Stimulated activated CD8-positive, alpha-beta memory T cell treated with anti-CD3 and anti-CD28 coated beads, Interleukin-7, amount 100 ng/mL, for 48 hours (primary cell): ENCODE measurements at regions not wholly inside any gene's neighbourhood (a gene's known extent, or its start where the extent isn't known, plus 50 kb on each side); places are given as distances from the start of the nearest gene placed in this dataset.

ENCODE experiments used
- DNase-seq, 2 donors: peaks; one replicate each; pipeline ENCODE4 v3.0.0-alpha.2; 2020; ENCODE audit warnings: low read depth in 1 of 2; ENCODE audit errors: extremely low read depth in 1 of 2

- DNase-seq, result no peak
Observed at GRCh38 chr11:91694331-91694730, 530.3 kb upstream of the FAT3 start.

- no peak for DNase-seq
Observed at GRCh38 chr11:91691872-91692271, 532.7 kb upstream of the FAT3 start.

GRCh38 chr11:91688672-91689071, 535.9 kb upstream of the FAT3 start:
- DNase-seq, result no peak

DNA sequence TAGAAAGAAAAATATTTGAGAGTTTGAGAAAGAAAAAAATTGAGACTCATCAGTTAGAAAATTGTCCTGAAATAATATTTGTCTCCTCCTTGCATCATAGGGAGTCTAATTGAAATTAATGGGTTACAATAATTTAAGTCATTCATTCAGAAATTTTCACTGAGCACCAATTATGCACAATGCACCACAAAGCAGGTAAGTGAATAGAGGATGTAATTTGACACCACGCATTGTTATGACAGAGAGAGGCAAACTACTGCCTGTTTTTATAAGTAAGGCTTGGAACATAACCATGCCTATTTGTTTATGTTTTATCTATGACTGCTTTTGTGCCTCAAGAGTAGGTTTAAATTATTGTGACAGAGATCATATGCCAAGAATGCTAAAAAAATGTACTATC, 537.9 kb upstream of the FAT3 start:
- DNase-seq, result no peak

DNA sequence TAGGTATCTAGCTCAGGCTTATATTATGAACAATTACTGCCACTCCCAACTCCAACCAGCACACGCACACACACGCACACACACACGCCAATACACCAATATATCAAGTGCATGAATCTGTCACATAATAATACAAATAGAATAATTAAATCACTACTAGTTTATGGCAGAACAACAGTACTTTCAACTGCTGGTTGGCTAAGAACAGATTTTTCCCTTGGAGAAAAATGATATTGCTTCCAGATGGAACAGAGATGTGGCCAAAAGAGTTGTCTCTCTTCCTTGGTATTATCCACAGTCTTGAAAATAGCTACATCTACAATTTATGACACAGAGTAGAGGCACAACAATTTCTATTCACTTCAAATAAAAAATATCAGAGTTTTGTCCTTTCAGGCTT, 538.3 kb upstream of the FAT3 start:
- DNase-seq, result no peak

DNA sequence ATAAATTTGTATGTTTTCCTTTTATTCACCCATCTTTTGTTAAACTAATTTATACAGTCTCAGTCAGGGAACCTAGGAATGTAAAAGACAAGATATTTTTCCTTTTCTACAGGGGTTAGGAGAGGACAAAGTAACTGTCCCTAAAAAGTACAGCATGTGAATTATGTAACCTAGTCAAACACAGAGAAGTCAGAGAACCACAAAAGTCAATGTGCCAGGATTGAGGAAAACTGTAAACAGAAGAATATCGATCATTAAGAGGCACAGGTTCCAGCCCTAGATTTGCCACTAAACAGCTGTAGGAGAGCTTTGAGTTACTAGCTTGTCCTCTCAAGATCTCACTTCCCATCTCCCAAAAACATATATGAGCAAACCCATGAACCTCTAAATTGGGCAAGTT, 550.9 kb upstream of the FAT3 start:
- DNase-seq, result no peak

- DNase-seq, result no peak
Observed at GRCh38 chr11:91664521-91664920, 560.1 kb upstream of the FAT3 start.

- DNase-seq, result no peak
Observed at GRCh38 chr11:91660036-91660435, 564.6 kb upstream of the FAT3 start.

- no peak for DNase-seq
Observed at GRCh38 chr11:91654686-91655085, 569.9 kb upstream of the FAT3 start.

GRCh38 chr11:91653079-91653754, 571.4 kb upstream of the FAT3 start:
- no peak for DNase-seq

- no peak for DNase-seq
Observed at GRCh38 chr11:91650802-91651201, 573.8 kb upstream of the FAT3 start.

DNA sequence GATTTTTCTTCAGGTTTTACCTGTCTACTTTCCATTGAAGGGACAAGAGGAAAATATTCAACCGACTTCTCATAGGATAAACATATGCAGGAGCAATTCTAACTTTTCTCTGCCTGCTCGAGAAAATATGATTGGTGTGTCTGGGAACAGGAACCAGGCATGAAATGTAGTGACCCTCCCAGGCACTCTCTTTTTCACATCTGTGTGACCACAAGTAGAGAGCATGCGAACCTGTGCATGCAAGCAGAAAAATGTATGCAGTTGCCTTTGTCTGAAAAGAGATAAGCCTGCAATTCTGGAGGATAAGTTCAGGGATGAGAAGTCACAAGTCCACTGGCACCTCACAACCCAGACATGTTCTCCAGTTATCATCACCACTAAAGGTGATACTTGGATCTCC, 583.5 kb upstream of the FAT3 start:
- no peak for DNase-seq

GRCh38 chr11:91639359-91639758, 585.3 kb upstream of the FAT3 start:
- no peak for DNase-seq

DNA sequence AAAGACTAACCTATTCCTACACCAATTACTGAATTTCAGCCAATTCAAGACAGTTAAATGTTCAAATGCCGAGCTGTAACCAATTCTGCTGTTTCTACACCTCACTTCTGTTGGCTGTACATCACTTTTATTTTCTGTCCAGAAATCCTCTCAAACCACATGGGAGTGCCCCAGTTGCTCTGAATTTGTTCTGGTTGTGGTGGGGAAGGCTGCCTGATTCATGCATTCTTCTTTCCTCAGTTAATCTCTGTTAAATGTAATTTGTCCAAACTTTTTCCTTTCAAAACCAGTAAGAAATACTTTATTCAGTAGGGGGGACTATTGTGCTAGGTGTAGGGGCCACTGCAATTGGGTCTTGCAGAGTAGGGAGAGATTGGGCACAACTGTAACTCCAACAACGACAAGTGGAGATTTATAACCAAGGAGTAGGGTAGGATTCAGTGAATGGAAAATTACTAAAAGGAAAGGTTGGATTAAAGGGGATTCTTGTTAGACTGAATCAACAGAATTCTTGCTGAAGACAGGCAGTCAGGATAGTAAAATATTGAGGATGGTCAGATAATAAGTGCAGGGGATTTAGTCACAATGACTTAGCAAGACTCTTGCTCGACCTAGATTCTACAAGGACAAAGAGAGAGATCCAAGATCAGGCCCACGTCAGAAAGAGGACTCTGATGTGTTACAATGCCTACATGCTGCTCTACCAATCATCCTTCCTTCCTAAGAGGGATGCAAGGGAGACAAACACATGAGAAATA, 593.5 kb upstream of the FAT3 start:
- no peak for DNase-seq

DNA sequence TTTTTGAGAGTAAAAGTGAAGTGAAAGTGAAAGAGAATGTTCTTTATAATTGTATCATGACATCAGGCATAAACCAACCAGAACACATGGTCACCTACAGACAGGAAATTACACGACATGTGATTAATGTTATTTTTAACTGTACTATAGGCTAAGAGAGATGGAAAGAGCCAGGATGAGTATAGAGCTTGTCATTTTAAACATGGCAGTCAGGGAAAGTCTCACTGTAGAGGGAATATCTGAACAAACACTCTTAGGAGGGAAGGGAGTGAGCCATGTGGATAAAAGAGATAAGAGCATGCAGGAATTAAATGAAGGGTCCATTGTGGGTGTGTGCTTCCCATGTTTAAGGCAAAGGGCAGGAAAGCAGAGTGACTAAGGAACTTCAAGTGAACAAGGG, 599.1 kb upstream of the FAT3 start:
- DNase-seq, result no peak

DNA sequence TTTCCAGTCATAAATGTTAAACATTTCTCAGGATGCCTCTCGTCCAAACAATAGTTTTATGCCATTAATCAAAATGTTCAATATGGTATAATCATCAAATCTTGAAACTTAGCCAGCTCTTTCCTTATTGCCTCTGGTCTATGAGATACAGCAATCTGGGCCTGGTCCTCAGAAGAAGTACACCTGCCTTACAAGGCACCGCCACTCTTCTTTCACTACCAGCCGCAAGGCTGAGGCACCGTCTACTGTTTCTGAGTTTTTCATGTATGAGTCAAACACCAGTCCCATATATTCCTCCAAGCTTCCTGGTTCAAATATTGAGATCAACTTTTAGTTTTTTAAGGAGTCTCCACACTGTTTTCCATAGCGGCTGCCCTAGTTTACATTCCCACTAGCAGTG, 600.6 kb upstream of the FAT3 start:
- DNase-seq, result no peak

- DNase-seq, result no peak
Observed at GRCh38 chr11:91608677-91609076, 615.9 kb upstream of the FAT3 start.

DNA sequence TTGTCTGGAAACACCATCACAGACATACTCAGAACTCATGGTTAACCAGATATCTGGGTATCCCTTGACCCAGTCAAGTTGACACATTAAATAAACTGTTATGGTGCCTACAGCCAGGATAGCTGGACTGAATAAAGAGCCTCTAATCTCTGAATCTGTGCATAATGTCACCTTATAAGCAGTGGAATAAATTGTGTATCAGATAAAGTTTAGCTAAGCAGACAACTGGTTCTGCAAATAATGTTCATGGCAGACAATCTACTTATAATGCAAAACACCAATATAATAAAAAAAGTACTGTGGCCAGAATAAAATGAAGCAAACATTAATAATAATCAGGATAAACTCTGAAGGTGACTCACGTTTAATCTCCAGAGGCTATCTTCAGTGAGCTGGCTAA, 628.5 kb upstream of the FAT3 start:
- DNase-seq, result no peak

DNA sequence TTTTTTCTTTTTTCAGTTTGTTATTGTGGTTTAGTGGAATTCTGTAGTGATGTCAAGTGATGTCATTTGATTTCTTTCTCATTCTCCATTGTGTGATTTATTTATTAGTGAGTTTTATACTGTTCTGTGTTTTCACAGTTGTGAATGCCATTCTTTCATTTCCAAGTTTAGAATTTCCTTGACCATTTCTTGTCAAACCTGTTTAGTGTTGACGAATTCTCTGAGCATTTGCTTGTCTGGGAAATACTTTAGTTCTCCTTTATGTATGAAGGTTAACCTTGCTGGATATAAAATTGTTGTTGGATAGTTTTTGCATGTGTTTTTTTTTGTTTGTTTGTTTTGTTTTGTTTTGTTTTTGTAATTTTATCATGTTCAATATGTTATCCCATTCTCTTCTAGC, 633.6 kb upstream of the FAT3 start:
- DNase-seq, result no peak

DNA sequence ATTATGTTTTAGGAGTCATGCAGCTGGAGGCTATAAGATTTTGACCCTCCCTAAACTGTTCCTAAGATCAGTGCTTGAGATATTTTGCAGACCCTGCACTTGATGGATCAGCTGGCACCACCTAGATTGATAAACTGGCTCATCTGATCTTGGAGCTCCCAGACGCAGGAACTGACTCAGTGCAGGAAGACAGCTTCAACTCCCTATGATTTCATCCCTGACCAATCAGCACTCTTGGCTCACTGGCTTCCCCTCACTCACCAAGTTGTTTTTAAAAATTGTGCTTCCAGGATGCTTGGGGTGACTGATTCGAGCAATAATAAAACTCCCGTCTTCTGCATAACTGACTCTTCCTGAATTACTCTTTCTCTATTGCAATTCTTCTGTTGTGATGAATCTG, 637.5 kb upstream of the FAT3 start:
- no peak for DNase-seq

- no peak for DNase-seq
Observed at GRCh38 chr11:91585035-91585801, 639.4 kb upstream of the FAT3 start.

- no peak for DNase-seq
Observed at GRCh38 chr11:91563176-91563575, 661.4 kb upstream of the FAT3 start.
